BJ (cell line): ENCODE measurements at regions not wholly inside any gene's neighbourhood (a gene's known extent, or its start where the extent isn't known, plus 50 kb on each side); places are given as distances from the start of the nearest gene placed in this dataset.

ENCODE experiments used
- CTCF ChIA-PET: fragments of 350-600 bp; formaldehyde crosslinking; extraction: SDS; loops from one replicate; lab custom pipeline; 2021; ENCODE audit warnings: antibody characterized with exemption, inconsistent platforms; lab: Yijun Ruan, JAX
- POLR2A ChIA-PET: fragments of 300-600 bp; sonication (Branson Sonifier 250); formaldehyde crosslinking; extraction: SDS; loops from one replicate; lab custom pipeline; 2021; ENCODE audit warnings: antibody characterized with exemption; lab: Charles Lee
- DNase-seq: peaks from one replicate; pipeline ENCODE4 v3.0.0-alpha.2; 2011; ENCODE audit warnings: low read depth
- H3K27me3 ChIP-seq: 2 replicates; pipeline ENCODE4 v1.6.0; 2011; ENCODE audit warnings: low read length; ENCODE audit not compliant: control insufficient read depth, insufficient read depth
- H3K36me3 ChIP-seq: 2 replicates; pipeline ENCODE4 v1.5.1; 2011; ENCODE audit warnings: low read length; ENCODE audit not compliant: control insufficient read depth, insufficient read depth
- H3K4me3 ChIP-seq: 2 replicates; pipeline ENCODE4 v1.5.1; 2011; ENCODE audit warnings: low read depth, mild to moderate bottlenecking, control low read depth, low read length
- CTCF ChIP-seq: IDR thresholded peaks from 2 replicates; pipeline ENCODE4 v1.5.1; 2011; ENCODE audit warnings: low read depth, mild to moderate bottlenecking, control low read depth, inconsistent platforms, low read length, moderate library complexity; ENCODE audit not compliant: insufficient read depth

GRCh38 chr4:104896660-104897645 is 249.7 kb upstream of the TET2 start:
- Histone ChIP-seq H3K4me3 (no peak overlapping the region), H3K27me3 (no peaks in the 10 kb centered on the region), H3K36me3 (no peaks in the 10 kb centered on the region)
- no peak for TF ChIP-seq CTCF
- ChIA-PET CTCF (no interaction called here), POLR2A (no interaction called here)
- DNase-seq: no peak

DNA sequence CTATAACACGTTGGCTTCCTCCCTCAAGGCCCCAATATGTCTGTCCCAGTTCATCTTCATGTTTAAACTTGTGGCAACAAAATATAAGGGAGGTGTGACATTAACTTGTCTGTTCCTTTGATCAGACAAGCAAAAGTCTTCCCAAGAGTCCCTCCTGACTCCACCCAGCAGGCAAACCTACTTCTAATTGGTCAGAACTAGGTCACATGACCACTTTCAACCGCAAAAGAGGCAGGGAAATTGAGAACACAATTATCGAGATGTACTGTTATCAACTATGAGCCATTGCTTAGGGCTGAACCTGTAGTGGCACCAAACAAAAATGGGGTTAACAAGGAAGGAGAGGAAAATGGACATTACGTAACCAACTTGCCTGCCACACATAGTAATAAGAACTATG is 246.8 kb upstream of the TET2 start:
- no peak for DNase-seq
- CTCF ChIA-PET: no interaction called here
- Histone ChIP-seq H3K36me3 (no peaks in the 10 kb centered on the region), H3K27me3 (no peaks in the 10 kb centered on the region), H3K4me3 (no peak overlapping the region)
- POLR2A ChIA-PET: no interaction called here
- no peak for TF ChIP-seq CTCF

DNA sequence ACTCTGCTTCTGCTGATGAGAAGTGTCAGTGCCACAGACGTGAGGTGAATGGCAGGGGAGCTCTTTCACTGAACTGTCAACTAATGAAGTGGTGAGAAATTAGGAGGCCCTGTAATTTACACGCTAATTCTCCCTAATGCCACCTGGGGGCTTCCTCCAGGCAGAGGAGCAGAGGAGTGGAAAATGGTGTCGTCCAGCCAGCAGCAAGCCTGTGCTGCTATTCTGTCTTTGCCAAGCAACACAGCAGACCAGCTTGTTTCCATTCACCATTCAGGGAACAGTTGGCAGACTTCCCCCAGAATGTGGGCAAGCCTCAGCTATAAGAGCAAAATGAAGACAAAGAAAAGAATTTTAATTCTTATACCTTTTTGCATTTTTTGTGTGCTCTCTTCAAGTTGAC is 245.2 kb upstream of the TET2 start:
- POLR2A ChIA-PET: no interaction called here

DNA sequence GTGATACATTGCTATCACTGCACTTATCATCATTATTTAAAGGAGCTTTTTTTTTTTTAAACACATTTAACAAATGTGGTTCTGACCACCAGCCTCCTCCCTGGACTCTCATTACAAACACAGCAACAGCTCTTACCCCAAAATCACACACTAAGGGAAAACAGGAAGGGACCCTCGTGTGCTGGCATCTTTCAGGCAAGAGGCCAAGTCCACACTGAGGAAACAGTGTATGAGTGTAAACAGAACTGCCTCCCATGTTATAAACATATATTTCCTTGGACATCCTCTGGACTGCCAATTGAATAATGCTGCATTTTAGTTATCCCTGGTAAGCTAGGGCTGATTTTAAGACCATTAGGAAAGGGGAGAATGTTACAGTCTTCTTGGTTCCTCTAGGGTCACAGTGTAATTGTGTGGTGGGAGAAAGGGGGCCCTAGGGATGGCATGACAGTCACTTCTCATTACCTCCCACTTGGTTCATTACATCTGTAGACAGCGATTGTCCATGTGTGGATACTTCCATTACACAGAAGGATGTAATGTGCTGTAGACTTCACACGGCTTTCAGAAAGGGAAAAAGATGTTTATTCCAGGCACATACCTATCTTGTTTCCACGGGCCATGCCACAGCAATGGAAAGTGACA is 244.6 kb upstream of the TET2 start:
- ChIA-PET CTCF (no interaction called here), POLR2A (no interaction called here)
- no peak overlapping the region for H3K4me3 ChIP-seq

More for the DNA sequence above, 245.2 kb upstream of the TET2 start:
- no peaks in the 10 kb centered on the region for H3K36me3 ChIP-seq
- CTCF ChIA-PET: interaction anchor here (0.6 kb wide), 1 partner anchor 884 kb away, joined by 4 read pairs; no protein-coding TSS in a partner anchor
- no peak overlapping the region for H3K4me3 ChIP-seq
- no peak for DNase-seq
- H3K27me3 ChIP-seq: no peaks in the 10 kb centered on the region
- TF ChIP-seq CTCF: no peak

More for the DNA sequence above, 244.6 kb upstream of the TET2 start:
- H3K27me3 ChIP-seq: no peaks in the 10 kb centered on the region
- TF ChIP-seq CTCF: no peak
- no peaks in the 10 kb centered on the region for H3K36me3 ChIP-seq
- DNase-seq: no peak
